SIG-M5 (cell line): ENCODE measurements at regions not wholly inside any gene's neighbourhood (a gene's known extent, or its start where the extent isn't known, plus 50 kb on each side); places are given as distances from the start of the nearest gene placed in this dataset.

ENCODE experiments used
- DNase-seq: peaks from one replicate; lab custom pipeline; 2025; lab: John Stamatoyannopoulos, UW

DNA sequence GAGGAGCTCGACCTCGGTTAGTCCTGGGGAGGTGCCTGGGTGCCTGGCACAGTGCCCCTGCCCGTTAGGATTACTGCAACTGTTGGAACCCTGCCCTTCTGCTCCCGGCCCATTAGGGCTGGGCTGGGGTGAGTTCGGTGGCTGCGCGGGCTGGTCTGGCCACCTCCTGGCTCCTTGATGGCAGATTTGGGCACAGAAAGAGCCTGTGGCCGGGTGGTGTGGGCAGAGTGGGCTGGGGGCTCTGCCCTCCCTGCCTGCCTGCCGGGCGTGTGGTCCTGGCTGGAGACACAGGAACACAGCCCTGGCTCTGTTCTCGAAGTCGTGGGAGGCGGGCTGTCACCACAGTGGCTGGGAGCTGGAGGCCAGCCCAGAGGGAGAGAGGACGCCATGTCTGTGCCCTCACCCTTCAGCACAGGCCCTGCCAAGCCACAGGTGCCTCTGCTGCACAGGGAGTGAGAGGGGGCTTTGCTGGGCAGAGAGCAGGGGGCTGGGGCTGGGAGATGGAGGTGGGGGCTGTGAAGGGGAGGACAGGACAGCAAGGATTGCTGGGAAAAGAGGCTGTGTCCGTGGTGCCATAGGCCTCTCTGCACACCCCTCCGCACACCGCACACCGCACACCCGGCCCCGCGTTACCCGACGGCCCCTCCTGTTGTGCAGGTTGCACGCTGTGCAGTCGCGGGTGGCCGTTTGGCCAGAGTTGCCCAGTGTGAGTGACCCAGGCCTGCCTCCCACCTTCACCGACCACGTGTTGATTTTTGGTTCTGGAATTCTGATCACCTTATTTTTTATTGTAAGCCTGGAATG, 236.6 kb upstream of the GSE1 start:
- no peak for DNase-seq

DNA sequence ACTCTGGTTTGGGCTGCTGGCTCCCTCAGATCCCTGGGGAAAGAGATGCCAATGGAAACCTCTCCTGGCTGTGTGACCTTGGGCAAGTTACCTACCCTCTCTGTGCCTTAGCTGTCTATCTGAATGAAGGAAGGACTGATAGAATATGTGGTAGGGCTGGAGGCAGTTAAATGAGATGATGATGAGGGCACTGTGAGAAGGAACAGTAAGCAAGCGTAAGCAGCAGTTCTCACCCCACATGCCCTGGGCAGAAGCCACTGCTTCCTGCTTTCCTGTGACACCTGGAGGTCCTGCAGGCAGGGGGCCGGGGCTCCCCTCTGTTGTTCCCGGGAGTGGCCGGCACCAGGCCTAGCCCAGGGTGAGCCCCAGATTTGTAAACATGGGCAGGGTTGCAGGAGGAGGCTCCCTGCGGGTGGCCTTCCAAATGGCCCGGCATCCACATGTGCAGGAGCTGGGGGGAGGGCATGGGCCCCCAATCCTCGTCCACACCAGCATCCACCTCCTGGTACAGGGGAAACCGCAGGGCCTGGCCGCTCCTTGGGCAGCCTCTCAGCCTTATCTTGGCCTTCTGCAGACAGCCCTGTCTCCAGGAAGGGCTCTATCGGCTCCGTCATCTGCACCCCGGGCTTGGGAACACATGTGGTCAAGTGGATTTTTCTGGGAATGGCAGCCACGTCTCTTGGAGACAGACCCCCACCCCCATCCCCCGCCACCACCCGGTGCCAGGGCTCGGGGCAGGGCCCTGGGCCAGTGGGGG, 235.6 kb upstream of the GSE1 start:
- DNase-seq = no peak

DNA sequence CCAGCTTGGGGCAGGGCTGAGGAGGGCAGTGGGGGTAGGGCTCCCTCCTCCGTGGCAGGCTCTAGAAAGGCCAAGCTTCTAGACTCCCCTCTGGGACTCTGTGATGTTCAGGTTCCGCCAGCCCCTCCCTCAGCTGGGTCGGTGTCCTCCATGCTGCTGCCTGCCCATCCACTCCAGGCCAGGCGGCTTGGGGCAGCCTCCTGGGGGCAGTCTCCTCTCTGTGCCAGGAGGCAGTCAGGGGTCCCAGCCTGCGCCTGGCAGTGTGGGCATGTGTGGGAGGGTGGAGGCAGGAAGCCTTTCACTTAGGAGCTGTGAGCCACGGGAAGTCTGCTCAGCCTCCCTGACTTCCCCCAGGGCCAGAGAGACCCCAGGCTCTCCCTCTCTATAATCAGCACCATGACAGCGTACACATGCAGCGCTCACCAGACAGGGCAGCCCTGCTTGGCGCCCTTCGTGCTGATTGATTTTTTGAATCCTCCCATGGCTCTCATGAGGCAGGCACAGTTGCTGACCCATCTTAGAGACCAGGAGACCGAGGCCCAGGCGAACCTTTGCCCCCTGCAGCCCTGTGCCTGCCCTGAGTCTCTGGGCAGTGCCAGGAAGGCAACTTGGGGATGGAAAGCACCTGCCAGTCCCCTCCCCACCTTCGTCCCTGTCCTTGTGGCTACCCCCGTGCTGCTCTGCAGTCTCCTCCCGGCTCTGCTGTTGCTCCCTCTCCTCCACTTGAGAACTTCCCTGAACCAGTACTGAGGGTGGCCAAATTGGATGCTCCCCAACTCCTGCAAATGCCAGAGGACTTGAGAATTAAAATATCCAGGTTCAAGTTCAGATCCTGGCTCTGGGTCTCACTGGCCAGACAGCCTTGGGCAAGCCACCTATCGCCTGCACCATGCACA, 234.7 kb upstream of the GSE1 start:
- no peak for DNase-seq

DNA sequence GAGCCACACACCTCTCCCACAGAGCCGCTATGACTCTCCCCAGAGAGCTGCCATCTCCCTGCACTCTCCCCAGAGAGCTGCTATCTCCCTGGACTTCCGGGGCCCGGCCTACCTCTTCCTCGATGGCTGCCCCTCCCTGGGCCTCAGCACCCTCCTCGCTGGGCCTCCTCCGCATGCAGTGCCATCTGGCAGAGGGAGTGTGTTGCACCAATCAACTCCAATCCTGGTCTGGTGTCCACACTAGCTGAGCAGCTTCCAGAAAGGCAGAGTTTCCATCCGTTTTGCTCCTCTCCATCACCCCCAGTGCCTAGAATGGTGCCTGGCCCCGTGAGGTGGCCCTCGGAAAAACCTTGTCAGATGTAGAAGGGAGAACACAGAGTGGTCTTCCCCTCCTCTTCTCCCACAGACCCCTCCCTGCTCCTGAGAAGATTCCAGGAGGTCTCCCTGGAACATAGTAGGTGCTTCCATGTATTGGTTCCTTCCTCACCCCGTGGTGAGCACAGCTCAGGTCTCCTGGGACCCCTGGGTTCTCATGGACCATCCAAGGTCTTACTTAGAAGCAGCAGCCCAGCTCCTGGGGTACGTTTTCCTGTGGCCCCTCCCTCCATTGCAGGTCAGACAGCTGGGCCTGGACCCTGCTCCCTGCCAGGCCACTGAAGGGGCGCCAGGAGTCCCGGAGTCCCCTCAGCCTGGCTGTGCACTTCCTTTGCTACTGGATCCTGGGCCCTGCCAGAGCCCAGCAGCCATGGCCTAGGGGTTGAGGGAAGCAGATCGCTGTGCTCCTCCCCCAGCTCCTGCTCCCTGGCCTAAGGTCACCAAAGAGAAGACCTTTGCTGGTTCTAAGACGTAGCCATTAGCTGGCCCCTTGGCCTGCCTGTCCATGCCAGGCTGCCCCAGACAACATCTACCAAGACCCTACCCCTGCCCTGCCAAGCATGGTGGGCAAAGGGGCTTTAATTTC, 233.8 kb upstream of the GSE1 start:
- no peak for DNase-seq

DNA sequence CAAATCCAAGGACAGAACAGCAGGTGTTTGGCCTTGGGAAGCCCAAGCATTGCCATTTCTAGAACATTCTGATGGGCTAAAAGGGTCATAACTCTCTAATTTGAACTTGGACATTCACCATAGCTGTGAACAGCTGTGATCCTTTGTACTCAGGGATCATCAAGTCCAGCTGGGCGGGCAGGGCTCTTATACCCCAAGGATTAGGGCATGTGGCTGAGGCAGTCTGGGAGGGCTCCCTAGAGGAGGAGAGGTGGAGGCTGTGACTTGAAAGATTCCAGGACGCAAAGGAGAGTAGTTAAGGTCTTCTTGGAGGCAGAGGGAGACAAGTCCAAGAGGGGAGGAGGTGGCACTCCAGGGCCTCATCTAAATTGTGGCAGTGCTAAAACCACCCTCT, 233.1 kb upstream of the GSE1 start:
- DNase-seq = no peak

DNA sequence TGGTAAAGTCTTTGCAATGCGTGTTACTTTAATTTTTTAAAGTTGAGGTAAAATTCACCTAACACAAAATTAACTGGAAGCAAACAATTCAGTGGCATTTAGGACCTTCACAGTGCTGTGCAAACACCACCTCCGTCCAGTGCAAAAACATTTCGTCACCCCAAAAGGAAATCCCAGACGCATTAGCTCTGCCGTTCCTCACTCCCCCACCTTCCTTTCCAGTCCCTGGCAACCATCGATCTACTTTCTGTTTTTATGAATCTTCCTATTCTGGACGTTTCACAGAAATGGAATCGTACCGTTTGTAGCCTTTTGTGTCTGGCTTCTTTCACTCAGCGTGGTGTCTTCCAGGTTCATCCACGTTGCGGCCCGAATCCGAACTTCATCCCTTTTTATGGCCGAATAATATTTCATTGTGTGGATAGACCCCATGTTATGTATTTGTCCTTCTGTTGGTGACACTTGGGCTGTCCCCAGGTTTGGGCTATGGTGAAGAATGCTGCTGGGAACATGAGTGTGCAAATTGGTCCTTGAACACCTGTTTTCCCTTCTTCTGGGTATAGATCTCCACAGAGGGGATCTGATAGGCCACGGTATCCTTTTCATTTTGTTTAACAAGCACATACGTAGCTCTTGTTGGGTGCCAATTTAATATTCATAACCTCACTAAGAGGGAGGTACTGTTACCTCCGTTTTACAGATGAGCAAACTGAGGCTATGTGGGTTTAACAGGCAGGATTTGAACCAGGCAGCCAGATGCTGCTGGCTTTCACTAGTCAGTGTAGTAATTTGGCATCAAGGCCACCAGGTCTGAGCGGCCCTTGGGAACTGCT, 232.0 kb upstream of the GSE1 start:
- DNase-seq = no peak

DNA sequence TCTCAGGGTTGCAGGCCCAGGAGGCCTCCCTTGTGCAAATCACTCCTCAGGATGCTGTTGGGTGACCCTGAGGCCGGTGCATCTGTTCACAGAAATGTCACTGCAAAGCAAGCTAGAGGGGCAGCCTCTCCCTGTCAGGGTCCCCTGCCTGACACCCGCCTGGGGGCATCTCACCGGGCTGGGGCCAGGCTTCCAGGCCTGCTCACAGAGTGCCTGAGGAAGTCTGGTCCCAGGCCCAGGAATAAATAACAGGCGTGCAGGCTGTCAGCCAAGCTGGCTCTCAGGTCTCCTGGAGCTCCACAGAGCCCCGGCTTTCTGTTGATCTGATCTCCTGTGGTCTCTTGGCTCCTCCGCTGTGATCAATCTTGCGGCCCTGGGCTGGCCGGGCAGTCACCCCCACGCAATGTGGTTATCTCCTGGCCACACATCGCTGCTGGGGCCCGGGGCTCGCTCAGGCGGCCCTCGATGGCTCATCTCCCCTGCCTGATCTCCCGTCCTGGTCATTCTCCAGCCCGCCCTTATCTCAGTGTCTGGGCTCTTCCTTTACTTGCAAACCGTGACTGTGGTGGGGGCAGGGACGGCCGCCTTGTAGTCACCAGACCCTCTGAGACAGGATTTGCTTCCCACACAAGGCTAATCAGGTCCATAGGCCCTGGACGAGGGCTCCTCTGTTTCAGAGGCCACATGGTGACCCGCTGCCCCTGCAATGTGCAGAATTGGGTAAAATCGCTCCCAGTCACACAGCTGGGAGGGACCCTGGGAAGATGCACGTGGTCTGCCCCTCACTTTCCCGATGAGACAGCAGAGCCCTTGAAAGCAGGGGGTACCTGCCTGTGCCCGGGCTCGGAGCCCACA, 231.2 kb upstream of the GSE1 start:
- DNase-seq = no peak

DNA sequence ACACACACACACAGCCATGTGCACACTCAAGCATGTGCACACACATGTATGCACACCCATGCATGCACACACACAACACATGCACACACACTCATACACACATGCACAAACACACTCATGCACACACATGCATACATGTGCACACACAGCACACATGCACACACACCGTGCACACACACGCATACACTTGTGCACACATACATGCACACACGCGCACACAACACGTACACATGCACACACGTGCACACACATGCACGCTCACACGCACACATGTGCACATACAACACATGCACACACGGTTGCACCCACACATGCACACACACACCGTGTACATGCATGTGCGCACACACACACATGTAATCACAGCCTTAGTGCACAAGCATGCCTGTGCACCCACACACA, 230.4 kb upstream of the GSE1 start:
- no peak for DNase-seq

DNA sequence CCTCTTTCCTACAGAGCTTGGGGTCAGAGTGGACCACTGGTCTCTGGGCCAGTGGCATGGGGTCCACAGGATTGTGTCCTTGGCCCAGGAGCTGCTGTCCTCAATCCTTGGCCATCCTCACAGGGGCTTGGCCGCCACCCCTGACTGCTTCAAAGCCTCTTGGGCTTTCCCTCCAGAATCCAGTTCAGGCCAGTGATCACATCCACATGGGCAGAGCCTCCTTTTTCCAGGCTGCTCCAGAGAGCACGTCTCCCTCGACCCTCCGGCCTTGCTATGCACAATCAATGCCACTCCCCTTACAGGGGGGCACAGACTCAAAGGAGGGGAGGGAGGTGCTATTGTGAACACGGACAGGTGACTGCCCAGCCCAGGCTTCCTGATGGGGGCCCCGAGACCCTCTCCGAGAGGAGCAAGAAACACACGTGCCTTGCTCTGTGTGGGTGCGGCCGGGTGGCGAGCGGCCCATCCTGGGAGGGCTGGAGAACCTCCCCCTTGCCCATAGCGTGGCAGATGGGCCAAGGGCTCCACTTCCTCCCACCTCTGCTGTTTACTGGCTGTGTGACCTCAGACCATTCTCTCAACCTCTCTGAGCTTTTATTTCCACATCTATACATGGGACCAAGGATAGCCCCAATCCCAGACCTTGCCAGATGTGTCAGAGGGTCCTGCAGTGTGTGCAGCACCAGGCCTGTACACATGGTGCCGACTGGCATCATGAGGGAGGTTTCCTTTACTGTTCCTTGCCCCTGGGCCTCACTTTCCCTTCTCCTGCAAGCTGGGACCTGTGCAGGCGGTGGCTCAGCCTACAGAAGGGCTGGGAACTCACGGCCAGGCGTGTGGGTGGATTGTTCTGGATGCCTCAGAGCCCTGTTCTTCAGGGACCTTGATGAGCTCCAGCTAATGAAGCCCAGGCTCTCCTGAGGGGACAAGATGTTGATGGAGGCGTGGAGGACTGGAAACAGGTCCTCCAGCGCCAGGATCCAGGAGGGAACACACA, 229.0 kb upstream of the GSE1 start:
- DNase-seq = no peak

DNA sequence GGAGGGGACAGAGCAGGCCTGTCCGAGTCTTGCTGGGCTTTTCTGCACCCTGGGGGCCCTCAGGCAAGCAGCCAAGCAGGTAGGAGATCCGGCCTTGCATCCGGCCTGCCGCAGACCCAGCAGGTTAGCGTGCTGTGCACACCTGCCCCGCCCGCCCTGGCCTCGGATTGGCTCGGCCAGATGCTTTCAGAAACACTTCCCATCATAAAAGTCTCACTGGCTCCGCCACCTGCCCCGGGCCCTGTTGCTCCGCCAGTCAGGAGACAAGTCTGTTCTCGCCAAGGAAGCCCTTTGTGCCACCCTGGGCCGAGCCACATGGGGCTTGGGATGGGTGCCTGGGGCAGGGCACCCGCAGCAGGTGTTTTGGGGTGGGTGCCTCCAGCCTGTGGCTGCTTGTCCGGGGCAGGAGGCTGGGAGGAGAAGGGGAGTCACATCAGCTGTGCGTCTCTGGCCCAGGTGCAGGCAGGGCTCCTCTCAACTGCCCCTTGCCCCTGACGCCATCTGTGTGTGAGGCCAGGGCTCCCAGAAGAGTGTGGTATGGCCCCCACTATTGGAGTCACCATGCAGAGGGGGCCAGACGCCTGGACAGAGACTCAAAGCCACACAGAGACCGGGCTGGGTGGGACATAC, 228.2 kb upstream of the GSE1 start:
- DNase-seq = no peak

DNA sequence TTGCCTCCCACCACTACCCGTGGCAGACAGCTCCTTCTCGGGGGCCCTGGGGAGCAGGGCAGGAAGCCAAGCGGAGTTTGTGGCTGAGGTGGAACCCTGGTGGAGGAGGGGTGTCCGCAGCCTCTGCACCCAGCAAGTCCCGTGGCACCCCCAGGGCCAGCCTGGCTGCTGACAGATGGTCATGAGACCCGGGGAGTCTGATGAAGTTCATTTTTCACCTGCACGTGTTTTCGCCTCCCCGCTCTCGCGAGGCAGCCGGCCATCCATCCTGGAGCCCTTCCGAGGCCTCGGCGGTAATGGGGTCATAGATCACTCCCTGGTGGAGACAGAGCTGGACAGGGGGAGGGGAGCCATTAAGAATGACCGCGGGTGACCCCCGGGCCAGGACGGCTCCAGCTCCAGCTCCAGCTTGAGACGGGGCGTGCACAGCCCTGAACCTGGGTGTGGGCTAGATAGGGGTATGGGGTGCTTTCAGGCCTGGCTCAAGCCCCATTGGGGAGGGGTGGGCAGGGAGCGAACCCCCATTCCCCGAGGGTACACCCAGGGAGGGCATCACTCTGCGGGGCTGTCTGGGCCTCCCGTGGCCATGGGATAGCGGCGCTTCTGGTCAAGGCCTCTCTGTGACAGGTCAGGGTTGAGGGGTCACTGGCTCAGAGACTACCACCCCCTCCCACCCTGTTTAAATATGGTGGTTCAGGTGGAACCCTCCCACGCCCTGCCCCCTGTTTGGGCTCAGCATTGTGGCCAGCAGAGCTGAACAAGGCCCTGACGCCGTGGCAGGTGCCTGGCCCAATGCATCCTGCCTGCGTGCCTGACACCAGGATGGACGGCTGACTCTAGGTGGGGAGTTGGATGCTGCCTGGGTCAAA, 227.4 kb upstream of the GSE1 start:
- DNase-seq = no peak

DNA sequence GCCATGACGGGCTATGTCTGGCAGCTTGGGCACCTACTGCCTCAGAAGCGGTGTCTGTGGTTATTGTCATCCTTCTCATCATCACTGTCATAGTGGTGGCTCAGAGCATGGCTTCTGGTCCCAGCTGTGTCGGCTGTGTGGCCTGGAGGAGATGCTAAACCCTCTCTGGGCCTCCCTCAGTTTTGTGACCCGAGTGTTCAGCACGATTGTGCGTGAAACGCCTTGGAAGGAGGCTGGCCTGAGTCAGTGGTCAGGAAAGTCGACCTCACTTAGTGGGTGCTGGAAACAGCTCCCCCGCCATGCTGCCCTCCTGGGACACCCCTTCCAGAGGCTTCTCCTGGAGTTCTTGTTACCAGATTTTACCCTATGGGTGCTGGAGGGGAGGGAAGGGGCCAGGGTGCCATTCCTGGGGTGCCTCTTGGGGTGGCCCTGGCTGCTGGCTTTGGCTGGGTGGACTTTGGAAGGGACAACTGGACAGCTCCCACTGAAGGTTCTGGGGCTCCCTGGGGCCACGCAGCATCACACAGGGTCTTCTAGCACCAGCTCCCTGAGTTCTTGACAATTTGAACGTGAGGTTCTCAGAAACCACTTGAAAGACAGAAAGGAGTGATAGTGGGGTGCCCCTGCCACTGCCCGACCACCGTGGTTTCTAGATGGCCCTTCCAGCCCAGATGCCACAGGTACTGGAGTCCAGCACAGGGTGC, 226.5 kb upstream of the GSE1 start:
- DNase-seq = no peak

DNA sequence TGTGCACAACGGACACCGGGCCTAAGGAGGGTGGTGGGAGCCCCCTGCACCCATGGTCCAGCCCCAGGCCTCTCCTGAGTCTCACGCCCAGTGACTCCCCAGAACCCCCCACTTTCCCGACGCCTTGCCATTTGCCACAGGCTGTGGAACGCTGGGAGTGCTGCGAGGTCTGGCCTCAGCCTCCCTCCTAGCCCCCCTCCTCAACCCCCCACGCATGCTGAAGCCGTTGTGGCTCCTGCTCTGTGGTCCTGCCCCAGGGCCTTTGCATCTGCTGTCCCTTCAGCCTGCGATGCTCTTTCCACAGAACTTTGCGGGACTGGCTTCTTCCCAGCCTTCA, 226.0 kb upstream of the GSE1 start:
- no peak for DNase-seq

DNA sequence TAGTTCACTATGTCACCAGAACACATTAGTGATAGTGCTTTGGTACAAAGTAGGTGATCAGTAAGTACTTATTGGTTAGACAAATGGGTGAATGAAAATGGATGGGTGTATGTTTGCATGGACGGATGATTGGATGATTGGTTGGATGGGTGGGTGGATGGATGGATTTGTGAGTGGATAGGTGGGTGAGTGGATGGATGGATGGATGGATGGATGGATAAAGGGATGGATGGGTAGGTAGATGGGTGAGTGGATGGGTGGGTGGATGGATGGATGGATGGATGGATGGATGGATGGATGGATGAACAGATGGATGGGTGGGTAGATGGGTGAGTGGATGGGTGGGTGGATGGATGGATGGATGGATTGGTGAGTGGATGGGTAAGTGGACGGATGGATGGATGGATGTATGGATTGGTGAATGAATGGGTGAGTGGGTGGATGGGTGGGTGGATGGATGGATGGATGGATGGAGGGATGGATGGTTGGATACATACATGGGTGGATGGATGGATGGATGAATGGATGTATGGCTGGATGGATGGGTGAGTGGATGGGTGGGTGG, 225.3 kb upstream of the GSE1 start:
- DNase-seq = no peak

DNA sequence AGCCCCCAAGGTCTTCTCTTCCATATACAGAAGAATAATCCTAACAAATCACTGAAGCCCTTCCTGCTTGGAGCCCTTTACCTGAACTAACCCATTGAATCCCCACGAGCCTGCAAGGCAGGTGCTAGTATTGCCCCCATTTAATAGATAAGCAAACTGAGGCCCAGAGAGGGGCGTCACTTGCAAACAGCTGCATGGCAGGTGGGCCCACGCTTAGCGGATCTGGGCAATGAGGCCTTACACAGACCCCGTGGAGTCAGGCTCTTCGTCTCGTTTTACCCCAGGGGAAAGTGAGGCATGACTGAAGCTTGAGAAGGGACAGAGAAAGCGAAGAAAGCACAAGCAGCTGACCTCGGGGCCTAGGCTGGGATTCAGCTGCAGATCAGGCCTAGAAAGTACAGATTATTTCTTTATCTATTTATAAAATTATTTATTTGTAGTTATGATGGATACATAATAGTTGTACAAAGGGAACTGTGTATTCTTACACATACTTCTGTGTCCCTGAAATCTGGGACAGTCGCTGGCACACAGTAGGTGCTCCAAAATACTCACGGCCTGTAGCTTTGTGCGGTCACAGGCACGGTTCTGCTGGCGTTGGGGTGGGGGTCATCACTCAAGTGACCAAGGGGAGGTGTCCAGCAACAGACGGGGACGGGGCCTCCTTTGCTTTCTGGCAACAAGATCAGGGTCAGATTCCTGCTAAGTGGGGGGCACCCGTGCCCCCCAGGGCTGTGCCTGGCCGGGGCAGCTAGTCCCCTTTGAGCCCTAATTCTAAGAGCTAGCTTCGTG, 223.2 kb upstream of the GSE1 start:
- DNase-seq = no peak
